CD4-positive, alpha-beta T cell treated with Interleukin-6 for 4 hours (primary cell): ENCODE measurements at regions not wholly inside any gene's neighbourhood (a gene's known extent, or its start where the extent isn't known, plus 50 kb on each side); places are given as distances from the start of the nearest gene placed in this dataset.

Experiments
- DNase-seq: peaks from one replicate; pipeline ENCODE4 v3.0.0-alpha.2; 2020; ENCODE audit warnings: mixed read lengths

GRCh38 chr3:105923140-105923539 is 54.3 kb upstream of the CBLB start:
- no peak for DNase-seq

GRCh38 chr3:105927741-105928140 is 58.9 kb upstream of the CBLB start:
- DNase-seq = no peak

- DNase-seq = no peak
Observed at GRCh38 chr3:105930733-105931132, 61.9 kb upstream of the CBLB start.

DNA sequence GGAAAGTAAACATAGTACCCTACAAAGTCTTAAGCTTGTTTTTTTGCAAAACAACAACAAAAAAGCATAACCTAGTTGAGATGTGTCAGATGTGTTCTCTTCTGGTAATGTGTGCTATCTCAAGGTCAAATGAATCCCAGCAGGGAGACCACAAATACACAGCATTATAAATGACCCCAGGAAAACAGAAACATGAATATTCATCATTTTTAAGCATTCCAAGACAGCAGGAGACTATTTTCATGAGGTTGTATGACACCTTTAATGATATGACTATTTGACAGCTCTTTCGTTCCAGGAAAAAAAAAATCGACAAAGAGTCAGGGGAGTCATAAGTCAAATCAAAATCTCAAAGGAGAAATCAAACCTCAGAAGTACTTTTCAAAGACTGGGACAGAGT is 62.7 kb upstream of the CBLB start:
- DNase-seq = no peak

- DNase-seq = no peak
Observed at GRCh38 chr3:105933871-105934270, 65.1 kb upstream of the CBLB start.

- no peak for DNase-seq
Observed at GRCh38 chr3:105938101-105938500, 69.3 kb upstream of the CBLB start.

GRCh38 chr3:105938806-105939205 is 70.0 kb upstream of the CBLB start:
- no peak for DNase-seq

DNA sequence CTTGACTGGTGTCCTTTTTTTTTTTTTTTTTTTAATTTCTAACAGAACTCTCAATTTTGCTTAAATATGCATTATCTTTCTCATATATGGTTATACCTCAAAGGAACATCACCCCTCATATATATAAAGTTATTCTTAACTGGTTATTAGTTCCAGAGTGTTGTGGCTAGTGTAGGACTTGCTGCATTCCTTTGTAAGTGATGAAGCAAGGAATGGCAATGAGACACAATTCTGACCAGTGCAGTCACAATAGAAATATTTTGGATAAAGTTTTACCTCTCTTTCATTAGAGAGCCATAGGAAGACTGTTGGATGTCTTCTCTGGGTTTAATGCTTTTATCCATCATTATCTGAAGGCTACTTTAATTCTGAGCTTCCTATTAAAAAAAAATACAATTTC is 75.5 kb upstream of the CBLB start:
- DNase-seq = no peak

DNA sequence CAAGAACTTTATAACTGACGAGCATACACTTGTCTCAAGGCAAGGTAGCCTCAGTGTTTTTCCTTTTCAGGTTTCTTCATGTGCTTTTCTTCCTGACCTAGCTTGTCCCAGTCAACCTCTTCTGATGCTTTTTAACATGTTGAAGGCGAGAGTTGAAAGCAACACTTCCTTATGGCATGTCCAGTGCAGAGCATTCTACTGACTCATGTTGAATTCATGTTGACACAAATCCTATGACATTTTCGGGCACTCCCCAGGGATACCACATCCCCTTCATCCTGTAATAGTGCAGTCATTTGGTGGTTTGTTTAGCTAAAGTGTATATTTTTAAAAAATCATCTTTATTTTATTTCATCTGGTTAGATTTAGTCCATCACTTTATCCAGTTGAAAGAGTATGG is 75.9 kb upstream of the CBLB start:
- no peak for DNase-seq

- DNase-seq = no peak
Observed at GRCh38 chr3:105948101-105948500, 79.3 kb upstream of the CBLB start.

GRCh38 chr3:105950881-105951600 is 82.2 kb upstream of the CBLB start:
- DNase-seq = no peak

- DNase-seq = no peak
Observed at GRCh38 chr3:105953831-105954230, 85.0 kb upstream of the CBLB start.

DNA sequence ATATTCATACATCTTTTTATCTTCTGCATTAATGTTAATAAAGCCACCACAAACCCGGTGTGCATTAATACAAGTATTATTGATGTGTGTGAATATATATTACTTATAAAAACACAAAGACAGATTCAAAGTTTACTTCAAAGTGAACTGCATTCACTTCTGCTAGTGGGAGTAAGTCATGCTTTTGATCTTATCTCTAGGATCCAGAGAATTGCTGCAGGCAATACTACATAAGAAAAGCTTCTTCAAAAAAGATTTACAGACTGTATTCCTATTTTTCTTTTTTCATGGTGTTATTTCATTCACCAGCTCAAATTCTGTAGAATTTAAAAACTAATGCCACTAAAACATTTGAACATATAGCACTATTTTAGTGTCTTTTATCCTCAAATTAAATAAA is 87.5 kb upstream of the CBLB start:
- no peak for DNase-seq

- no peak for DNase-seq
Observed at GRCh38 chr3:105957722-105958121, 88.9 kb upstream of the CBLB start.

DNA sequence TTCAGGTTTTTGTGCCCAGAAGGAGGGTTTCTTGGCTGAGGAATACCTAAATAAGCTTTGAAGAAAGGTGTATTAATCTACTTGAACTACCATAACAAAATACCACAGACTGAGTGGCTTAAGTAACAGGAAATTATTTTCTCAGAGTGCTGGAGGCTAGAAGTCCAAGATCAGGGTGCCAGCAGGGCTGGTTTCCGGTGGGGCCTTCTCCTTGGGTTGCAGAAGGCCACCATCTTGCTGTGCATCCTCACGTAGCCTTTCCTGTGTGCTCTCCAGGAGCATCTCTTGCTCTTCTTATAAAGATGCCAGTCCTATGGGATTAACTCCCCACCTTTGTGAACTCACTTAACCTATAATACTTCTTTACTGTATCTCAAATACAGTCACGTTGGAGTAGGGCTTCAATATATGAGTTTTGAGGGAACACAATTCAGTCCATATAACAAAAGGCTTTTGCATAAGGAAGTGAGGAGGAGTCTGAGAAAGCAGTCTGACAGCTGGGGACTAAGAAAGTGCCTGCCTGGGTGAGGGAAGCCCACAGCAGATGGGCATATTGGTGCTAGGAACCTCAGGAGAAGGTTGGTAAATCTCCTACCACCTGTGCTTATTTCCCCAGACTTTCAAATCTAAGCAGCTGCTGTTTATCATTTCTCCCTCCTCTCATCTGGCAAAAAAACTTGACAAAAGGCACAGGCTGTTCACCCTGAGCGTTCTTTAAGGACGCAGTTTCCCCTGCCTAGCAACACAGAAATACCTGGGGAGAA is 89.6 kb upstream of the CBLB start:
- DNase-seq = no peak

DNA sequence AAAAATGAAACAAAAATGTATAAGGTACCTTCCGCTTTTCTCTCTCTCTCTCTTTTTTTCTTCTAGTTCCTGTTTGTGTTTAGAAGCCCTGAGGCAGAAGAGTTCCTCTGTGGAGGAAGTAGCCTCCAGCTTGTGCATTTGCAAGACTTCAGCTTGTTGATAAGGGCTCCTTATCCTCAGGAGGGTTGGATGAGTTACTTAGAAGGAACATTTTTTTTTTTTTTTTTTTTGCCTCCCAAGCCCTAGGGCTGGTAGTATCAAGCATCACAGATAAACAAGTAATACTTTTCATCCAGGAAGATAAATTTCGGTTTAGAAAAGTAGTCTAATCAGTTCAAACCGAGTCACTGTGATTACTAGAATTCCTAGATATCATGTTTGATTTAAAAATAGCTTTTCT is 91.0 kb upstream of the CBLB start:
- DNase-seq = no peak

- no peak for DNase-seq
Observed at GRCh38 chr3:105960381-105960780, 91.6 kb upstream of the CBLB start.

- DNase-seq = no peak
Observed at GRCh38 chr3:105963161-105963560, 94.3 kb upstream of the CBLB start.

DNA sequence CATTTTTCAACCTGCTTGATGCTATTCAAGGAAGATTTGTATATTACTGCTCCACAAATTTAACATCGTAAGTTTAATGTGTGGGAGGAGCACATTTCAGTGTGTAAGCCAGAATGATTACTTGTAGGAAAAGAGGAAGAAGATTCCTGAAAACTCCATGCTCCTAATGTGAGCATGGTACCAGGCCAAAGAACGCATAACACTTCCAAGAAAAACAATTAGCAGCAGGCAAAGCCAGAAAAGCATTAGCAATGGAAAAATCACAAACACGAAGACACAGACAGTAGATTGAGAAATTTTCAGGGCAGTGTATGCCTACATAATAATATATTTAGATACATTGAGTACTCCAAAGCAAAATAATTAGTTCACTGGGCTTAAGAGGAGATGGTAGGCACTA is 96.6 kb upstream of the CBLB start:
- no peak for DNase-seq

DNA sequence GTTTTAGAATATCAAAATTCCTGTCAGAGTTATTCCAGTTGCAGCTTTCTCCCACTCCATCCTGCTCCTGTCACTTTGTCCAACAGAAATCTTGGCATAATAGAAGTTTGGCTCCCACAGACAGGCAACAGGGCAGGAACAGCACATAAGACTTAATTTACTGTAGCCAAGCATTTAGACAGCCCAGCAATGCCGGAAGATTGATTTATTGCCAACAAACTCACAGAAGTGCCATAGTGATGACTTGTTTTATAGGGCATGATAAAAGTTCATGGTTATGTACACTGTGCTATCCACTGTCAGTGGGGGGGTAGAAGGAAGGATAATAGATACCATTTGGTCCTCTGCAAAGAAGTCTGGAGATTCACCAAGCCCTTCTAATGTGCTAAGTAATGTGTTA is 98.3 kb upstream of the CBLB start:
- no peak for DNase-seq

- no peak for DNase-seq
Observed at GRCh38 chr3:105970283-105970682, 101.5 kb upstream of the CBLB start.

DNA sequence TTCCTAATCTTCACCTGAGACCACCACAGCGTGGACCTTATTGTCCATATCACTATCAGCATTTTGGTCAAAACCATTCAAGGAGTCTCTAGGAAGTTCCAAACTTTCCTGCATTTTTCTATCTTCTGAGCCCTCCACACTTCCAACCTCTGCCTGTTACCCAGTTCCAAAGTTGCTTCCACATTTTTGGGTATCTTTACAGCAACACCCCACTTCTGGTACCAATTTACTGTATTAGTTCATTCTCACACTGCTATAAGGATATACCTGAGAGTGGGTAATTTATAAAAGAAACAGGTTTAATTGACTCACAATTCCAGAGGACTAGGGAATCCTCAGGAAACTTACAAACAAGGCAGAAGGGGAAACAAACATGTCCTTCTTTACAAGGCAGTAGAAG is 103.3 kb upstream of the CBLB start:
- DNase-seq = no peak

GRCh38 chr3:105974381-105974780 is 105.6 kb upstream of the CBLB start:
- DNase-seq = no peak

DNA sequence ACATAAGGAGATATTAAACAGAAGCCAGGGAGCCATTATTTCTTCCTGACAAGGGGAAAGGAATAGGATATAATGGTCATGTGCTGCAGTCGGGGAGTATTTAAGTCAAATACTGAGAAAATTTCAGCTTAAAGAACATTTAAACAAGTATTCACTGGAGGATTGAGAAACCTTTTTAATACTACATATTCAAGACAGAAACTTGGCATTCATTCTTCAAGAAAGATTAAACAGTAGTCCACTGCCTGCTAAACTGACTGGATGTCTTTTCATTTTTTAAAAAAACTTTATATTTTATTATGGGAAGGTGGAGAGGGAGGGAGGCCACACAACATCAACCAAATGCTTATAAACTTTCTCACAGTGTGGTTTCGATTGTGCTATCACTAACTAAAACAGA is 107.4 kb upstream of the CBLB start:
- DNase-seq = no peak

- no peak for DNase-seq
Observed at GRCh38 chr3:105979961-105980360, 111.1 kb upstream of the CBLB start.
